ENCODE measurements at regions not wholly inside any gene's neighbourhood (a gene's known extent, or its start where the extent isn't known, plus 50 kb on each side); places are given as distances from the start of the nearest gene placed in this dataset.

DNA sequence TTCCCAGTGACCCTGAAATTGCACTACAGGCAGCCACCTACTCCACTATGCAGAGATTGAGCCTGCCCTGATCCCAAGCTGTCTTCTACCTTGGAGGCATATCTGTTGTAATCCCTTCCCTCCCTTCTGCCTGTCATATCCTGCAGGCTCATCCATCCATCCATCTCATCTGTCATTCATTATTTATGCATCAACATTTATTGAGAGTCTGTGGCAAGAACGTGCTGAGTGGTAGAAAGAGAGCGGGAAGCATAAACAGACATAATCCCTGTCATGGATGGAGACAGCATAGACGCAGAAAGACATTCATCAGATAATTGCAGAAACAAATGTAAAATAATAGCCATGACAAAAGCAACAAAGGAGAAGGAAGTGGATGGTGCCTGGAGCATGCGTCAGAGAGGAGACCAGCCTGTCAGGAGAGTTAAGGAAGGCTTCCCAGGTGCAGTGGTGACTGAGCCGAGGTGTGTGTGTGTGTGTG is 89.5 kb upstream of the CALM2 start:
- TF ChIP-seq, protein P1, sequence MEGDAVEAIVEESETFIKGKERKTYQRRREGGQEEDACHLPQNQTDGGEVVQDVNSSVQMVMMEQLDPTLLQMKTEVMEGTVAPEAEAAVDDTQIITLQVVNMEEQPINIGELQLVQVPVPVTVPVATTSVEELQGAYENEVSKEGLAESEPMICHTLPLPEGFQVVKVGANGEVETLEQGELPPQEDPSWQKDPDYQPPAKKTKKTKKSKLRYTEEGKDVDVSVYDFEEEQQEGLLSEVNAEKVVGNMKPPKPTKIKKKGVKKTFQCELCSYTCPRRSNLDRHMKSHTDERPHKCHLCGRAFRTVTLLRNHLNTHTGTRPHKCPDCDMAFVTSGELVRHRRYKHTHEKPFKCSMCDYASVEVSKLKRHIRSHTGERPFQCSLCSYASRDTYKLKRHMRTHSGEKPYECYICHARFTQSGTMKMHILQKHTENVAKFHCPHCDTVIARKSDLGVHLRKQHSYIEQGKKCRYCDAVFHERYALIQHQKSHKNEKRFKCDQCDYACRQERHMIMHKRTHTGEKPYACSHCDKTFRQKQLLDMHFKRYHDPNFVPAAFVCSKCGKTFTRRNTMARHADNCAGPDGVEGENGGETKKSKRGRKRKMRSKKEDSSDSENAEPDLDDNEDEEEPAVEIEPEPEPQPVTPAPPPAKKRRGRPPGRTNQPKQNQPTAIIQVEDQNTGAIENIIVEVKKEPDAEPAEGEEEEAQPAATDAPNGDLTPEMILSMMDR (IDR thresholded peaks at IDR 0.05) = no peak
- TF ChIP-seq POLR2A (IDR thresholded peaks at IDR 0.05) (no peak), POLR2AphosphoS5 (IDR thresholded peaks at IDR 0.05) (no peak)

All from breast epithelium (tissue), 3 donors.